OCI-LY1 (cell line): ENCODE measurements at regions not wholly inside any gene's neighbourhood (a gene's known extent, or its start where the extent isn't known, plus 50 kb on each side); places are given as distances from the start of the nearest gene placed in this dataset.

Source experiments
- CTCF ChIP-seq: fragments of 200-600 bp; sonication (generic), shearing (Covaris generic); IDR thresholded peaks from 2 replicates; pipeline ENCODE4 v1.5.1; 2017; ENCODE audit warnings: mild to moderate bottlenecking, antibody characterized with exemption, low read length, moderate library complexity, mixed read lengths
- EZH2 ChIP-seq: fragments of 200-600 bp; sonication (generic), shearing (Covaris generic); IDR thresholded peaks from 2 replicates; pipeline ENCODE4 v1.8.0; 2017; ENCODE audit warnings: borderline replicate concordance, mixed run types, mild to moderate bottlenecking, antibody characterized with exemption, low read length, moderate library complexity, mixed read lengths

GRCh38 chr10:2245580-2245979 lies 508.3 kb upstream of the ADARB2 start:
- TF ChIP-seq EZH2 (no peak), CTCF (no peak)
